ENCODE measurements at regions not wholly inside any gene's neighbourhood (a gene's known extent, or its start where the extent isn't known, plus 50 kb on each side); places are given as distances from the start of the nearest gene placed in this dataset.
"Not testable (repeated sequence)": the region's sequence is repeated elsewhere in the genome, so short reads cannot be mapped to it uniquely, and the experiment has no call there.

DNA sequence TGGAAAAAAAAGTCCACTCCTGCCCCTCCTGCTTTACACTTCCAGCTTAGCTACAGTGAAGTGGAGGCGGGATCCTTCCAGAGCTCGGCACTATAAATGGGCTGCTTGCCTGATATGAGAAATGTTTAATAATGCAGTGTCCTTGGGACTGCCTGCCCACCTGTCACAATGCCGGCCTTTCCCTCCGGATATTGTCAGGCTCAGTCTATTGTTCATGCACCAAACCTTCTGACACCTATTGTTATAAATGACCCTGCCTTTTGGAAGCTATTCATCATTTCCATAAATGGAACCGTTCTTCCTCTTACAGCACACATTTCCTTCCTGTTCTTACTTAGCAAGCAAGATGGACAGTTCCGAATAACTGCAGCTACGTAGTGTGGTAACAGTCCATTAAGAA is 146.3 kb downstream of the DMAC1 start:
- H3K27ac ChIP-seq: no peak overlapping the region
- H3K9me3 ChIP-seq (ENCODE audit: severe bottlenecking): no peaks in the 10 kb centered on the region
- no peak overlapping the region for H3K4me3 ChIP-seq (ENCODE audit: low read depth, low read length)
- H3K27me3 ChIP-seq (ENCODE audit: insufficient read depth, low read depth, severe bottlenecking): no peaks in the 10 kb centered on the region
- TF ChIP-seq CTCF (IDR thresholded peaks at IDR 0.05; ENCODE audit: low read depth, low read length): no peak
- no peak for DNase-seq
- no peaks in the 10 kb centered on the region for H3K36me3 ChIP-seq

DNA sequence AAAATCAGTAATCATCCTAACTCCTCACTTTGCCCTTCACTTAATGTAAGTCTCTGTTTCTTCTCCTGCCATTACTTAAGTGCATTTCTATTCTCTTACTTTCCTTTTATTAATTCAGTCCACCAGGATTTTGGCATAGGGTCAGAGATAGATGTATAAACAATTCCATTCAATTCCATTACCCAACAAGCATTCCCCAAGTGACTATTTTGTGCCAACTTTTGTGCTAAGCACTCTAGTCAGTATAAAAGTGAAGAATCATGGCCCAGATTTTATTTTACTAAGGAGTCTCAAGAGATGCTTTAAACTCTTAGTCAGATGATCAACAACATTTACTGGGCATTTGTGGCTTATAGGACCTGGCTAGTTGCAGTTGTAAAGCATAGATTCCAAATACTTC is 159.3 kb downstream of the DMAC1 start:
- Histone ChIP-seq H3K27me3 (ENCODE audit: insufficient read depth, low read depth, severe bottlenecking) (no peaks in the 10 kb centered on the region), H3K4me3 (ENCODE audit: low read depth, low read length) (no peak overlapping the region), H3K9me3 (ENCODE audit: severe bottlenecking) (no peaks in the 10 kb centered on the region), H3K27ac (no peak overlapping the region), H3K36me3 (no peaks in the 10 kb centered on the region)
- TF ChIP-seq CTCF (IDR thresholded peaks at IDR 0.05; ENCODE audit: low read depth, low read length): no peak
- DNase-seq: no peak

DNA sequence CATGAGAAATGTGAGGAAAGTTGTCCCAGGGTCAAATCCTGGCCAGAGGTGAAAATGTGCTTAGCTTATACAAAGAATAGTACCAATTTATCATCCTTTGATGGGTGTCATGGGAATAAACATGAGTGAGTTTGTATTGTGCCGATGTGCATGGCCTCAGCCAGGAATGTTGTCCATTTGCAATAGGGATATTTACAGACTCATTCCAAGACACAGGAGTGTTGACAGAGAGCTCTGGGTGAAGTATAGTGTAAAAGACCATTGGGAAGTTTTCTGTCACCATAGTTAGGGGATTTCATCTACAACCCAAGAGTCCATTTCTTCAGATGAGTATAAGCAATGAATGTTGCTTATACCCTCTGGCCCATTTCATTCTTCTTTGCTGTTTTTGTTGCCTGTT is 160.1 kb downstream of the DMAC1 start:
- DNase-seq: no peak
- Histone ChIP-seq H3K9me3 (ENCODE audit: severe bottlenecking) (no peaks in the 10 kb centered on the region), H3K4me3 (ENCODE audit: low read depth, low read length) (no peak overlapping the region), H3K36me3 (no peaks in the 10 kb centered on the region), H3K27me3 (ENCODE audit: insufficient read depth, low read depth, severe bottlenecking) (no peaks in the 10 kb centered on the region), H3K27ac (no peak overlapping the region)
- no peak for TF ChIP-seq CTCF (IDR thresholded peaks at IDR 0.05; ENCODE audit: low read depth, low read length)

DNA sequence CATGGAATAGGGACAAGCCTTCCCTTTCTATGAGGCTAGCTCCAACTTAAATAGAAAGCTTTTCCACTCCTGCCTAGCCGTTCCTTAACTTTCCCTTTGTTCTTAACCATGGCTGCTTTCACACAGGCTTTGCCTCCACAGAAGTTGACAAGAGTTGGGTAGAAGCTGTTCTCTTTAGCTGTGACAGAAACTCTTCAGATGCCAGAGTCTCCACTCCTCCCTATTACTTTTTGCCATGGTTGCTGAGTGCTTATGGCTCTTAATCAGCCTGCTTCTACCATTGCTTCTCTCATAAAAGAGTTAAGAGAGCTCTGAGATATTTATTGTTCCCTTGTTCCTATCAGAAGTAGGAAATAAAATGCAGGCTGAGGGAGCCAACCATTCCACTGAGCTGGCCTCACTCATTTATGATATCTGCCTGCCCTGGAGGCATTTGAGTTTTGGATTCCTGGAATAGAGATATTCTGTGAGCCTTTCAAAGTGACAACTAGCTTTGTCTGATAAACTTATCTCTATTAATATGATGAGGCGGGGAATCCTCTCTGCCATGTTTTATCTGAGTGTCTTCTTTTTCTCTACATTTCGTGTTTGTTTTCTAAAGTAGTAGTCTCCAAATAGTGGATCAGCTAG is 162.6 kb downstream of the DMAC1 start:
- Histone ChIP-seq H3K27ac (no peak overlapping the region), H3K27me3 (ENCODE audit: insufficient read depth, low read depth, severe bottlenecking) (no peaks in the 10 kb centered on the region), H3K4me3 (ENCODE audit: low read depth, low read length) (no peak overlapping the region), H3K9me3 (ENCODE audit: severe bottlenecking) (no peaks in the 10 kb centered on the region), H3K36me3 (no peaks in the 10 kb centered on the region)
- TF ChIP-seq CTCF (IDR thresholded peaks at IDR 0.05; ENCODE audit: low read depth, low read length): no peak
- DNase-seq: no peak

GRCh38 chr9:7636309-7636708 is 163.3 kb downstream of the DMAC1 start:
- no peak for DNase-seq
- no peaks in the 10 kb centered on the region for H3K27me3 ChIP-seq (ENCODE audit: insufficient read depth, low read depth, severe bottlenecking)
- H3K4me3 ChIP-seq (ENCODE audit: low read depth, low read length): no peak overlapping the region
- H3K9me3 ChIP-seq (ENCODE audit: severe bottlenecking): no peaks in the 10 kb centered on the region
- no peak overlapping the region for H3K27ac ChIP-seq
- TF ChIP-seq CTCF (IDR thresholded peaks at IDR 0.05; ENCODE audit: low read depth, low read length): no peak
- H3K36me3 ChIP-seq: no peaks in the 10 kb centered on the region

GRCh38 chr9:7626571-7627029 is 173.0 kb downstream of the DMAC1 start:
- H3K36me3 ChIP-seq; H3K27me3 ChIP-seq (ENCODE audit: insufficient read depth, low read depth, severe bottlenecking); DNase-seq; H3K27ac ChIP-seq; H3K9me3 ChIP-seq (ENCODE audit: severe bottlenecking); H3K4me3 ChIP-seq (ENCODE audit: low read depth, low read length): not testable (repeated sequence)

Measured in WERI-Rb-1 (cell line).